ENCODE measurements at regions not wholly inside any gene's neighbourhood (a gene's known extent, or its start where the extent isn't known, plus 50 kb on each side); places are given as distances from the start of the nearest gene placed in this dataset.
A peak's percentile ranks its signal among the peaks of the same experiment; 100 is the strongest.

DNA sequence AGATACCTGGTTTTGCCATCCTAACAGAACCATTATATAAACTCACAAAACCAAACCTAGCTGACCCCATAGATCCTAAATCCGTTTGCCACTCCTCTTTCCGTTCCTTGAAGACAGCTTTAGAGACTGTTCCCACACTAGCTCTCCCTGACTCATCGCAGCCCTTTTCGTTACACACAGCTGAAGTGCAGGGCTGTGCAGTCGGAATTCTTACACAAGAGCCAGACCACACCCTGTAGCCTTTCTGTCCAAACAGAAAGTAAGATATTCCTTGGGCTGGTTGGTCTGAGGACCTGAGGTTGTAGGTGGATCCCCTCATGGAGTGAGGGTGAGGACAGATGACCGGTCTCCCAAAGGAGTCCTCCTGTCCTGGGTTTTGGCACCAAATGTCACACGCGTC lies 56.7 kb upstream of the NAA35 start:
- DNase-seq (ENCODE audit: low read depth), result peak; percentile 22

DNA sequence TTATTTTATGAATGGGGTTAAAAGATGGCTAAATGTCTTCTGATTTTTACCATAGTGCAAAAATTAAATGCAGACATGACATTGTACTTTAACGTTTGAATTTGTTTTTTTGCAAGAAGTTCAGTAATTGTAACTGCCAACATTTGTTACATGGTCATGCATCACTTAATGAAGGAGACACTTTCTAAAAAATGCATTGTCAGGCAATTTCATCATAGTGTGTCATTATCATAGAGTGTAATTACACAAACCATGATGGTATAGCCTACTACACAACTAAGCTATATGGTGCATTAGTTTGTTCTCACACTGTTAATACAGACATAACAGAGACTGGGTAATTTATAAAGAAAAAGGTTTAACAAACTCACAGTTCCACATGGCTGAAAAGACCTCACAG lies 50.0 kb upstream of the NAA35 start:
- TF ChIP-seq, protein P1, sequence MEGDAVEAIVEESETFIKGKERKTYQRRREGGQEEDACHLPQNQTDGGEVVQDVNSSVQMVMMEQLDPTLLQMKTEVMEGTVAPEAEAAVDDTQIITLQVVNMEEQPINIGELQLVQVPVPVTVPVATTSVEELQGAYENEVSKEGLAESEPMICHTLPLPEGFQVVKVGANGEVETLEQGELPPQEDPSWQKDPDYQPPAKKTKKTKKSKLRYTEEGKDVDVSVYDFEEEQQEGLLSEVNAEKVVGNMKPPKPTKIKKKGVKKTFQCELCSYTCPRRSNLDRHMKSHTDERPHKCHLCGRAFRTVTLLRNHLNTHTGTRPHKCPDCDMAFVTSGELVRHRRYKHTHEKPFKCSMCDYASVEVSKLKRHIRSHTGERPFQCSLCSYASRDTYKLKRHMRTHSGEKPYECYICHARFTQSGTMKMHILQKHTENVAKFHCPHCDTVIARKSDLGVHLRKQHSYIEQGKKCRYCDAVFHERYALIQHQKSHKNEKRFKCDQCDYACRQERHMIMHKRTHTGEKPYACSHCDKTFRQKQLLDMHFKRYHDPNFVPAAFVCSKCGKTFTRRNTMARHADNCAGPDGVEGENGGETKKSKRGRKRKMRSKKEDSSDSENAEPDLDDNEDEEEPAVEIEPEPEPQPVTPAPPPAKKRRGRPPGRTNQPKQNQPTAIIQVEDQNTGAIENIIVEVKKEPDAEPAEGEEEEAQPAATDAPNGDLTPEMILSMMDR (conservative IDR thresholded peaks at IDR 0.05; ENCODE audit: low read depth, low read length), result no peak

More for the DNA sequence above, 56.7 kb upstream of the NAA35 start:
- TF ChIP-seq, protein P1 (conservative IDR thresholded peaks at IDR 0.05; ENCODE audit: low read depth, low read length), result no peak
- H3K4me3 ChIP-seq (ENCODE audit: low read depth, low read length), result no peak overlapping the region

More for the DNA sequence above, 50.0 kb upstream of the NAA35 start:
- no peak for DNase-seq (ENCODE audit: low read depth)
- H3K4me3 ChIP-seq (ENCODE audit: low read depth, low read length), result no peak overlapping the region
